Urothelium cell line (cell line): ENCODE measurements at regions not wholly inside any gene's neighbourhood (a gene's known extent, or its start where the extent isn't known, plus 50 kb on each side); places are given as distances from the start of the nearest gene placed in this dataset.
A peak's percentile ranks its signal among the peaks of the same experiment; 100 is the strongest.
"Not testable (repeated sequence)": the region's sequence is repeated elsewhere in the genome, so short reads cannot be mapped to it uniquely, and the experiment has no call there.

Experiments
- DNase-seq: peaks from one replicate; pipeline ENCODE4 v3.0.0; 2011; ENCODE audit warnings: low spot score, mixed read lengths
- FAIRE-seq: peaks from 2 replicates; lab custom pipeline; 2011; peaks lifted over from hg19 to GRCh38; lab: Jason Lieb, UNC

GRCh38 chr11:38461751-38462150, 1863.7 kb upstream of the RAG2 start:
- no peak for FAIRE-seq
- no peak for DNase-seq

- FAIRE-seq (no peak), DNase-seq (peak; percentile 68)
These were observed 1862.9 kb upstream of the RAG2 start for GRCh38 chr11:38460896-38461295.

- DNase-seq (peak; percentile 3), FAIRE-seq (no peak)
These were observed 1862.4 kb upstream of the RAG2 start for GRCh38 chr11:38460429-38460828.

GRCh38 chr11:38456371-38456770, 1858.3 kb upstream of the RAG2 start:
- DNase-seq (no peak), FAIRE-seq (no peak)

- no peak for FAIRE-seq
- DNase-seq: no peak
These were observed 1850.2 kb upstream of the RAG2 start for GRCh38 chr11:38448284-38448683.

GRCh38 chr11:38446336-38446735, 1848.3 kb upstream of the RAG2 start:
- DNase-seq (no peak), FAIRE-seq (no peak)

- no peak for FAIRE-seq
- no peak for DNase-seq
These were observed 1840.1 kb upstream of the RAG2 start for GRCh38 chr11:38438091-38438490.

GRCh38 chr11:38425578-38425977, 1827.5 kb upstream of the RAG2 start:
- no peak for DNase-seq
- no peak for FAIRE-seq

- DNase-seq (no peak), FAIRE-seq (no peak)
These were observed 1825.0 kb upstream of the RAG2 start for GRCh38 chr11:38423042-38423441.

GRCh38 chr11:38416141-38416540, 1818.1 kb upstream of the RAG2 start:
- FAIRE-seq (no peak), DNase-seq (no peak)

- DNase-seq (no peak), FAIRE-seq (no peak)
These were observed 1813.1 kb upstream of the RAG2 start for GRCh38 chr11:38411149-38411548.

- no peak for DNase-seq
These were observed 1804.0 kb upstream of the RAG2 start for GRCh38 chr11:38402063-38402462.

GRCh38 chr11:38392176-38392575, 1794.1 kb upstream of the RAG2 start:
- FAIRE-seq (no peak), DNase-seq (peak; percentile 4)

More at GRCh38 chr11:38402063-38402462, 1804.0 kb upstream of the RAG2 start:
- no peak for FAIRE-seq

- no peak for FAIRE-seq
- DNase-seq: no peak
These were observed 1786.5 kb upstream of the RAG2 start for GRCh38 chr11:38384568-38384967.

GRCh38 chr11:38365274-38365673, 1767.2 kb upstream of the RAG2 start:
- DNase-seq (no peak), FAIRE-seq (no peak)

- FAIRE-seq (no peak), DNase-seq (no peak)
These were observed 1758.2 kb upstream of the RAG2 start for GRCh38 chr11:38356255-38356654.

- DNase-seq (no peak), FAIRE-seq (no peak)
These were observed 1747.2 kb upstream of the RAG2 start for GRCh38 chr11:38345286-38345685.

GRCh38 chr11:38341612-38342011, 1743.6 kb upstream of the RAG2 start:
- not testable (repeated sequence) for FAIRE-seq, DNase-seq

- FAIRE-seq (no peak), DNase-seq (no peak)
These were observed 1741.9 kb upstream of the RAG2 start for GRCh38 chr11:38339835-38340440.

GRCh38 chr11:38338022-38338421, 1740.0 kb upstream of the RAG2 start:
- not testable (repeated sequence) for FAIRE-seq, DNase-seq

GRCh38 chr11:38332046-38332445, 1734.0 kb upstream of the RAG2 start:
- FAIRE-seq (no peak), DNase-seq (no peak)

GRCh38 chr11:38330578-38330977, 1732.5 kb upstream of the RAG2 start:
- FAIRE-seq: no peak

More at GRCh38 chr11:38330578-38330977, 1732.5 kb upstream of the RAG2 start:
- DNase-seq: no peak
